ENCODE measurements at regions not wholly inside any gene's neighbourhood (a gene's known extent, or its start where the extent isn't known, plus 50 kb on each side); places are given as distances from the start of the nearest gene placed in this dataset.

DNA sequence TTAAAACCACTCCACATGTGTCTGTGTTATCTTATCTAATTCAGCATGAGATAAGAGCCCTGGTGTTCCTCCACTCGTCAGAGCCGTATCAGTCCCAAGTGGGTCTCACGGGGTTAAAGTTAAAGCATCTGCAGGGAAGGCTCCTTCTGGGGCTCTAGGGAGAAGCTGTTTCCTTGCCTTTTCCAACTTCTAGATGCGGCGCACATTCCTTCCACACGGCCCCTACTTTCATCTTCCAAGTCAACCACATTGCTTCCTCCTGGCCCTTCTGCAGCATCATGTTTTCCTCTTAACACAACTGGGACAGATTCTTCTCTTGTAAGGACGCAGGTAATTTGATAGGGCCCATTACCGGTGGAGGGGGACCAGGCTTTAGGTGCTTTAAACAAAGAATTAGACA is 620.1 kb upstream of the DPP6 start:
- TF ChIP-seq, protein P1, sequence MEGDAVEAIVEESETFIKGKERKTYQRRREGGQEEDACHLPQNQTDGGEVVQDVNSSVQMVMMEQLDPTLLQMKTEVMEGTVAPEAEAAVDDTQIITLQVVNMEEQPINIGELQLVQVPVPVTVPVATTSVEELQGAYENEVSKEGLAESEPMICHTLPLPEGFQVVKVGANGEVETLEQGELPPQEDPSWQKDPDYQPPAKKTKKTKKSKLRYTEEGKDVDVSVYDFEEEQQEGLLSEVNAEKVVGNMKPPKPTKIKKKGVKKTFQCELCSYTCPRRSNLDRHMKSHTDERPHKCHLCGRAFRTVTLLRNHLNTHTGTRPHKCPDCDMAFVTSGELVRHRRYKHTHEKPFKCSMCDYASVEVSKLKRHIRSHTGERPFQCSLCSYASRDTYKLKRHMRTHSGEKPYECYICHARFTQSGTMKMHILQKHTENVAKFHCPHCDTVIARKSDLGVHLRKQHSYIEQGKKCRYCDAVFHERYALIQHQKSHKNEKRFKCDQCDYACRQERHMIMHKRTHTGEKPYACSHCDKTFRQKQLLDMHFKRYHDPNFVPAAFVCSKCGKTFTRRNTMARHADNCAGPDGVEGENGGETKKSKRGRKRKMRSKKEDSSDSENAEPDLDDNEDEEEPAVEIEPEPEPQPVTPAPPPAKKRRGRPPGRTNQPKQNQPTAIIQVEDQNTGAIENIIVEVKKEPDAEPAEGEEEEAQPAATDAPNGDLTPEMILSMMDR (IDR thresholded peaks at IDR 0.05) = no peak
- no peak for TF ChIP-seq POLR2A (IDR thresholded peaks at IDR 0.05)
- Histone ChIP-seq H3K9me3 (no peaks in the 10 kb centered on the region), H3K4me1 (no peaks in the 10 kb centered on the region), H3K4me3 (no peak overlapping the region), H3K27ac (no peak overlapping the region), H3K27me3 (no peaks in the 10 kb centered on the region), H3K36me3 (no peaks in the 10 kb centered on the region)
- no peak for DNase-seq

- Histone ChIP-seq H3K27ac (no peak overlapping the region), H3K9me3 (no peaks in the 10 kb centered on the region), H3K4me1 (no peaks in the 10 kb centered on the region), H3K27me3 (no peaks in the 10 kb centered on the region), H3K4me3 (no peak overlapping the region), H3K36me3 (no peaks in the 10 kb centered on the region)
- DNase-seq = no peak
- TF ChIP-seq POLR2A (IDR thresholded peaks at IDR 0.05) = no peak
- TF ChIP-seq, protein P1 (IDR thresholded peaks at IDR 0.05) = no peak
Observed at GRCh38 chr7:153433223-153433622, 619.0 kb upstream of the DPP6 start.

DNA sequence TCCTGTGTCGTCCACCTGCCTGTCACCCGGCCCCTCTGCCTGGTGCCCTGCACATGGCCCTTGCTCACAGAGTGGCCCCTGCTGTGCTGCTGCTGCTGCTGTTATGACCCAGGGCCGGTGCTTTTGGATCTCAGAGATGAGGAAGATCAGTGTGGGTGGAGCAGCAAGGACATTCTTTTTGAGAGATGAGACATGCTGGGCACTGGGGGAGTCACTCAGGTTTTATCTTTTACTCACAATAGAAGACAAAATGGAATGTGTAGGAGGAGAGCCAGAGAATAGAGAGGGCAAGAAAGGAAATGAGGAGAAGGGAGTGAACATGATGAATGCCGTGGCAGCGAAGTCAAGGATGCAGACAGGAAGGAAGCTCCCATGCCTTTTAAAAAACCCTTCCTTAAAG is 611.5 kb upstream of the DPP6 start:
- Histone ChIP-seq H3K4me3 (no peak overlapping the region), H3K36me3 (no peaks in the 10 kb centered on the region), H3K27ac (no peak overlapping the region), H3K4me1 (no peaks in the 10 kb centered on the region), H3K9me3 (no peaks in the 10 kb centered on the region), H3K27me3 (no peaks in the 10 kb centered on the region)
- TF ChIP-seq POLR2A (IDR thresholded peaks at IDR 0.05) = no peak
- TF ChIP-seq, protein P1 (IDR thresholded peaks at IDR 0.05) = no peak
- no peak for DNase-seq

- Histone ChIP-seq H3K9me3 (no peaks in the 10 kb centered on the region), H3K27ac (no peak overlapping the region), H3K36me3 (no peaks in the 10 kb centered on the region), H3K4me3 (no peak overlapping the region), H3K4me1 (no peaks in the 10 kb centered on the region), H3K27me3 (no peaks in the 10 kb centered on the region)
- DNase-seq = no peak
- no peak for TF ChIP-seq POLR2A (IDR thresholded peaks at IDR 0.05)
- TF ChIP-seq, protein P1 (IDR thresholded peaks at IDR 0.05) = no peak
Observed at GRCh38 chr7:153443032-153443701, 609.0 kb upstream of the DPP6 start.

DNA sequence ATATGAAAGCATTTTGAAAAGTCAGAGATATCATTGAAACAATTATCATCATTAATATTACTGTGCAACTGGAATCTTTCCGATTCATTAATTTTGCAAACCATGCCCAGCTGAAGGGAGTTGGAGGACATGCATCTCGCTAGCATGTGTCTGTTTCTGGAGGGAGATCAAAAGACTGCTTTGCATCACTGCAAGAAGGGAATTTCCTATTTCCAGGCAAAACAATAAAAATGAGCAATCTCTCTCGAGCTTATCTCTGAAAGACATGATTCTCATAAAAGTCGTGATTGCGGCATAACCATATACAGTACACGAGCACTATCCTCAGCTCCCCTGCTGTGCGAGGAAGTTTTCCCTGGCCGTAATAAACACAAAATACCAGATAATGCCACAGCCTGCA is 607.6 kb upstream of the DPP6 start:
- no peak overlapping the region for H3K27ac ChIP-seq
- H3K4me3 ChIP-seq = no peak overlapping the region
- TF ChIP-seq POLR2A (IDR thresholded peaks at IDR 0.05) = no peak
- TF ChIP-seq, protein P1 (IDR thresholded peaks at IDR 0.05) = no peak
- DNase-seq = no peak
- no peaks in the 10 kb centered on the region for H3K27me3 ChIP-seq
- H3K36me3 ChIP-seq = no peaks in the 10 kb centered on the region
- H3K4me1 ChIP-seq = no peaks in the 10 kb centered on the region
- no peaks in the 10 kb centered on the region for H3K9me3 ChIP-seq

GRCh38 chr7:153445641-153446040 is 606.6 kb upstream of the DPP6 start:
- Histone ChIP-seq H3K36me3 (no peaks in the 10 kb centered on the region), H3K4me3 (no peak overlapping the region), H3K27ac (no peak overlapping the region), H3K27me3 (no peaks in the 10 kb centered on the region), H3K4me1 (no peaks in the 10 kb centered on the region), H3K9me3 (no peaks in the 10 kb centered on the region)
- TF ChIP-seq POLR2A (IDR thresholded peaks at IDR 0.05) = no peak
- TF ChIP-seq, protein P1 (IDR thresholded peaks at IDR 0.05) = no peak
- no peak for DNase-seq

Measured in Peyer's patch (tissue), 4 donors.